PFSK-1 (cell line): ENCODE measurements at regions not wholly inside any gene's neighbourhood (a gene's known extent, or its start where the extent isn't known, plus 50 kb on each side); places are given as distances from the start of the nearest gene placed in this dataset.

Source experiments
- FOXP2 ChIP-seq: optimal IDR thresholded peaks from 2 replicates; pipeline ENCODE3; 2011; ENCODE audit warnings: borderline replicate concordance, control low read depth, inconsistent platforms; ENCODE audit not compliant: insufficient read depth; ENCODE audit errors: extremely low read length, extremely low read depth
- POLR2AphosphoS5 ChIP-seq: IDR thresholded peaks from 2 replicates; pipeline ENCODE4 v1.6.1; 2012; ENCODE audit warnings: low read depth, mild to moderate bottlenecking, control low read depth, low read length, moderate library complexity
- SIN3A ChIP-seq: IDR thresholded peaks from 2 replicates; pipeline ENCODE4 v1.6.1; 2012; ENCODE audit warnings: mild to moderate bottlenecking, low read length, moderate library complexity, borderline replicate concordance; ENCODE audit not compliant: insufficient read depth
- TAF1 ChIP-seq: IDR thresholded peaks from 2 replicates; pipeline ENCODE4 v1.6.1; 2012; ENCODE audit warnings: low read length, control low read depth, borderline replicate concordance; ENCODE audit not compliant: insufficient read depth
- TF ChIP-seq, protein P1 (sequence below), 2 experiments: IDR thresholded peaks; 2 replicates each; pipeline versions ENCODE4 v1.6.1 to v1.8.0; 2011 to 2012; ENCODE audit warnings: low read depth in 2 of 2, low read length in 2 of 2, control low read depth in 1 of 2, inconsistent platforms in 1 of 2, mild to moderate bottlenecking in 1 of 2, moderate library complexity in 1 of 2; ENCODE audit not compliant: insufficient read depth in 1 of 2

DNA sequence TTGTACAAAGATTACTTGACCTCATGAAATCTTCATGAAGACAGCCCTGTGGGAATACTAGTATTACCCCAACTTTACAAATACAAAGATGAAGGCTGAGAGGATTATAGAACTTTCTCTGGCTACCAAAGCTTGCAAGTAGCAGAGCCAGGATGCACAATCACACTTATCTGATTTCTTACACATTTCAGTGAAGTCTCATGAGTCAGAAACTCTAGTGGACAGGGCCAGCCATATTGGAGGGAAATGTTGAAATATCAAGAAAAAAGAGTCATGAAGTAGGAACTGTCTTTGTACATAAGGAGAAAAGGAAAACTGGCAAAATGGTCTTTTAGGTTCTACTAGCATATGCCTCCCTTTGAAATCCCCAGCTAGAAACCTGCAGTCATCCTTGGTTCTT is 369.6 kb upstream of the WWC1 start:
- TF ChIP-seq POLR2AphosphoS5 (no peak), FOXP2 (no peak), SIN3A (no peak), TAF1 (no peak)
- TF ChIP-seq, protein P1, sequence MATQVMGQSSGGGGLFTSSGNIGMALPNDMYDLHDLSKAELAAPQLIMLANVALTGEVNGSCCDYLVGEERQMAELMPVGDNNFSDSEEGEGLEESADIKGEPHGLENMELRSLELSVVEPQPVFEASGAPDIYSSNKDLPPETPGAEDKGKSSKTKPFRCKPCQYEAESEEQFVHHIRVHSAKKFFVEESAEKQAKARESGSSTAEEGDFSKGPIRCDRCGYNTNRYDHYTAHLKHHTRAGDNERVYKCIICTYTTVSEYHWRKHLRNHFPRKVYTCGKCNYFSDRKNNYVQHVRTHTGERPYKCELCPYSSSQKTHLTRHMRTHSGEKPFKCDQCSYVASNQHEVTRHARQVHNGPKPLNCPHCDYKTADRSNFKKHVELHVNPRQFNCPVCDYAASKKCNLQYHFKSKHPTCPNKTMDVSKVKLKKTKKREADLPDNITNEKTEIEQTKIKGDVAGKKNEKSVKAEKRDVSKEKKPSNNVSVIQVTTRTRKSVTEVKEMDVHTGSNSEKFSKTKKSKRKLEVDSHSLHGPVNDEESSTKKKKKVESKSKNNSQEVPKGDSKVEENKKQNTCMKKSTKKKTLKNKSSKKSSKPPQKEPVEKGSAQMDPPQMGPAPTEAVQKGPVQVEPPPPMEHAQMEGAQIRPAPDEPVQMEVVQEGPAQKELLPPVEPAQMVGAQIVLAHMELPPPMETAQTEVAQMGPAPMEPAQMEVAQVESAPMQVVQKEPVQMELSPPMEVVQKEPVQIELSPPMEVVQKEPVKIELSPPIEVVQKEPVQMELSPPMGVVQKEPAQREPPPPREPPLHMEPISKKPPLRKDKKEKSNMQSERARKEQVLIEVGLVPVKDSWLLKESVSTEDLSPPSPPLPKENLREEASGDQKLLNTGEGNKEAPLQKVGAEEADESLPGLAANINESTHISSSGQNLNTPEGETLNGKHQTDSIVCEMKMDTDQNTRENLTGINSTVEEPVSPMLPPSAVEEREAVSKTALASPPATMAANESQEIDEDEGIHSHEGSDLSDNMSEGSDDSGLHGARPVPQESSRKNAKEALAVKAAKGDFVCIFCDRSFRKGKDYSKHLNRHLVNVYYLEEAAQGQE (IDR thresholded peaks at IDR 0.05; ENCODE audit: insufficient read depth in 1 of 2, low read depth in 2 of 2, low read length in 2 of 2) = no peak

DNA sequence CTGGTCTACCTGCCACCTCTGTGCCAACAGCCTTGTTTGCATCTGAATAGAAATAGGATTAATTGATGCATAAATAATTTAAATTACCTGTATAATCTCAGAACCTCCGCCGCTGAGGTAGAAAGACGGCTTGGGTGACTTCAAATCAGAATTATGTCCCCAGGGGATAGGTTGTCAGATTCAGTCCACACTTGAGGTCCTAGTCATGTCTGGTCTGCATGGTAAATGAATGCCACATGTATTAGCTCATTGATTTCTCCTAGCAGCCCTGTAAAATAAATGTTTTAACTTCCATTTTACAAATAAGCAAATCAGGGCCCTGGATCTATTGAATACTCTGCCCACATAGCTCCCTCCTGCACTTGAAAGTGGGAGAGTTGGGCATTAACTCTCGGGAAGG is 368.0 kb upstream of the WWC1 start:
- TF ChIP-seq POLR2AphosphoS5 (no peak), TAF1 (no peak)

DNA sequence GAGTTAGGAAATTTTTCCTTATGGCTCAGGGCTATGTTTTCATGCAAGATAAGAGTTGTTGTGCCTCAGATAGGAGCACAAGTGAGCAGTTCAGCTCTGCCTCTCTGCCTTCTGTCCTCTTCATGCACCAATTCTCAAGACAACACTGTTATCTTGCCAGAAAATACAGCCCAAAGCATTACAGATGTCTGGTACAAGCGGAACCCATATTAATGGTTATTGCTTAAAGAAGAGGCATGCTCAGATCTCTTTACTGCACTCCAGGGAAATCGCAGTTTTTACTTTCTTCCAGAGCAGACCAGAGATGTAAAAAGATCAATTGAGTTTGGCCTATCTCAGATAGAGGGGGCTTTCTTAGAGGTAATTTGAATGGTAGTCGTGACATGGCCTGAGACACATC is 361.6 kb upstream of the WWC1 start:
- TF ChIP-seq POLR2AphosphoS5 (no peak), FOXP2 (no peak), TAF1 (no peak), SIN3A (no peak)
- TF ChIP-seq, protein P1 (IDR thresholded peaks at IDR 0.05; ENCODE audit: insufficient read depth in 1 of 2, low read depth in 2 of 2, low read length in 2 of 2) = no peak

DNA sequence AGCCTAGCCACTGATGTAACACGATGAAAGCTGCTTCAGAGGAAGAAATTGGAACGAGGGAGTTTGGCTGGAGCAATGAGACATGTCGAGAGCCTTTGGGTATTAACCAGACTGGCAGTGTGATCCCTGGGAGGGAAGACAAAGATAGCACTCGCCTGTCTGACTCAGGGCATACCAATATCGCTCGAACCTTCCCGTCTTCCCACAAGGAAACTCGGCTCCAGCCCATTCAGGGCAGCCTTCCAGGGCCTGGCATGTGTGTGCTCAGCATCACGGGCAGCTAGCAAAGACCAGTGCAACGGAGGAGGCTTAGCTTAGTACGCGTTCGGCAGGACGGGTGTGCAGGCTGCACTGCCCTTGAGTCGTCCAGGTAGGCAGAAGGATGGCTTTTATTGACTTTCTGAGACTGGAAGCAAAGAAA is 356.9 kb upstream of the WWC1 start:
- TF ChIP-seq FOXP2 = no peak
- no peak for TF ChIP-seq POLR2AphosphoS5
- no peak for TF ChIP-seq SIN3A
- TF ChIP-seq, protein P1 (IDR thresholded peaks at IDR 0.05; ENCODE audit: insufficient read depth in 1 of 2, low read depth in 2 of 2, low read length in 2 of 2) = no peak
- TF ChIP-seq TAF1 = no peak

DNA sequence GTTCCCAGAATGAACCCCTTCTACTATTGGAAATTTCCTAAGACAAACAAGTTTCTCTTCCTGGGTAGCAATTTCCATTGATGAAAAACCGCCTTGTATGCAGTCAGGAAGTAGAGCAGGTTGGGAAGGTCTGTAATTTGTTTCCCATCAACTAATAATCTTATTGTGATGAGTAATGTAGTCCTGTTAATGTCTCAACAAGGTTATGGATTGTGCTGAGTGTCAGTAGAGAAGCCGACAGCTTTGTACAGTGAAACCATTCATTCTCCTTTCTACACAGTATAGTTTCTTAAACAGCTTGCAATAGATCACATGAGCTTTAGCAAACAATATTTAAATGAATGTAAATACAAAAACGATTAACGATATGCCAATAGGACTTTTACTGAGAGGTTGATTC is 355.4 kb upstream of the WWC1 start:
- TF ChIP-seq, protein P1 (IDR thresholded peaks at IDR 0.05; ENCODE audit: insufficient read depth in 1 of 2, low read depth in 2 of 2, low read length in 2 of 2) = no peak
- no peak for TF ChIP-seq FOXP2
- no peak for TF ChIP-seq POLR2AphosphoS5
